Gastroesophageal sphincter (tissue), 3 donors: ENCODE measurements at regions not wholly inside any gene's neighbourhood (a gene's known extent, or its start where the extent isn't known, plus 50 kb on each side); places are given as distances from the start of the nearest gene placed in this dataset.

Experiments used
- CTCF ChIP-seq, 4 experiments: fragments of 200-600 bp in 2 of 4; fragments of 450-650 bp in 2 of 4; sonication (generic) in 1 of 4; IDR thresholded peaks; one replicate each; pipeline ENCODE4 v1.5.1; 2017 to 2019; ENCODE audit warnings: antibody characterized with exemption in 4 of 4, mild to moderate bottlenecking in 2 of 4, moderate library complexity in 2 of 4
- EP300 ChIP-seq: sonication (generic); formaldehyde crosslinking; IDR thresholded peaks from one replicate; pipeline ENCODE4 v1.6.1; 2017; ENCODE audit warnings: antibody characterized with exemption, mild to moderate bottlenecking
- POLR2A ChIP-seq, 2 donors: fragments of 450-650 bp; IDR thresholded peaks; one replicate each; pipeline ENCODE4 v1.6.1; 2017; ENCODE audit warnings: antibody characterized with exemption in 2 of 2, mild to moderate bottlenecking in 2 of 2, moderate library complexity in 1 of 2
- POLR2AphosphoS5 ChIP-seq: sonication (generic); formaldehyde crosslinking; IDR thresholded peaks from one replicate; pipeline ENCODE4 v1.6.1; 2017; ENCODE audit warnings: antibody characterized with exemption

GRCh38 chr21:16775076-16775475 is 737.8 kb upstream of the CXADR start:
- TF ChIP-seq CTCF (IDR thresholded peaks at IDR 0.05) = no peak
- TF ChIP-seq POLR2A (IDR thresholded peaks at IDR 0.05) = no peak
- no peak for TF ChIP-seq EP300
- TF ChIP-seq POLR2AphosphoS5 = no peak
